H1 (cell line): ENCODE measurements at regions not wholly inside any gene's neighbourhood (a gene's known extent, or its start where the extent isn't known, plus 50 kb on each side); places are given as distances from the start of the nearest gene placed in this dataset.

ENCODE experiments used
- POLR2A ChIP-seq, 2 experiments: IDR thresholded peaks; 1 replicate in 1 of 2; 2 replicates in 1 of 2; pipeline ENCODE4 v1.6.1; 2011; ENCODE audit warnings: low read depth in 2 of 2, low read length in 2 of 2, mild to moderate bottlenecking in 2 of 2; ENCODE audit errors: control extremely low read depth in 1 of 2
- RAD21 ChIP-seq, 2 experiments: IDR thresholded peaks in 1 of 2; conservative IDR thresholded peaks in 1 of 2; 2 replicates each; pipeline ENCODE4 v1.6.1; 2011; ENCODE audit warnings: low read depth in 2 of 2, low read length in 2 of 2, improper control_type of control experiment in 1 of 2, inconsistent platforms in 1 of 2, mild to moderate bottlenecking in 1 of 2, moderate library complexity in 1 of 2
- SP4 ChIP-seq: IDR thresholded peaks from 2 replicates; pipeline ENCODE4 v1.6.1; 2012; ENCODE audit warnings: low read length, inconsistent platforms
- TAF1 ChIP-seq: IDR thresholded peaks from 2 replicates; pipeline ENCODE4 v1.6.1; 2011; ENCODE audit warnings: mild to moderate bottlenecking, low read depth, low read length
- TAF7 ChIP-seq: optimal IDR thresholded peaks from 2 replicates; pipeline ENCODE3; 2011; ENCODE audit warnings: low read depth, mild to moderate bottlenecking, inconsistent platforms, low read length, moderate library complexity, borderline replicate concordance

DNA sequence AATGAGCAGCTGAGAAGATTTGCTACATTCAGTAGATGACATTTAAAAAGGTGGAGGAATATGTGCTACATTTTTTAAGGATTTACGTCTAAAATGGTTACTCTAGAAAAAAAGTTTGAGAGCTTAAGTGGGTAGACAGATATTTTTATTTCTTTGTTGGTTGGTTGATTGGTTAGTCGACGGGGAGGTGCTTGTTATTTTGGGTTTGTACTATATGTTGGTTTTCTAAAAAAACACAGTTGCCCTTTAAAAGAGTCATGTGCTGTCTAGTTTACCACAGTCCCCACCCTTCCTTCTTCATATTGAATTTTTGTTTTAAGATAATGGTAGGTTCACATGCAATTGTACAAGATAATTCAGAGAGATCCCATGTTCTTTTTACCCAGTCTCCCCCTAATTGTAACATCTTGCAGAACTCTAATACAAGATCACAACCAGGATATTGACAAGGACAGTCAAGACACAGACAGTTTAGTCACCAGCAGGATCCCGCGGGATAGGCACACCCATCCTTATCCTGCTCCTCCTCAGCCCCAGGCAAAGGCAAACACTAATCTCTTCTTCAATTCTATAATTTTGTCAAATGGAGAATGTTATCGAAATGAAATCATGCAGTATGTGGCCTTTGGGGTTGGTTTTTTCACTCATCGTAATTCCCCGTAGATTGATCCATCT, 171.4 kb downstream of the FOXO1 start (continued):
- TF ChIP-seq TAF7 (no peak), TAF1 (no peak), SP4 (no peak), POLR2A (IDR thresholded peaks at IDR 0.05; ENCODE audit: control extremely low read depth in 1 of 2, low read depth in 2 of 2, low read length in 2 of 2) (no peak), RAD21 (IDR thresholded peaks at IDR 0.05 in 1 of 2, conservative IDR thresholded peaks at IDR 0.05 in 1 of 2; ENCODE audit: low read depth in 2 of 2, low read length in 2 of 2) (no peak)
